Smooth muscle cell (in vitro differentiated cells): ENCODE measurements at regions not wholly inside any gene's neighbourhood (a gene's known extent, or its start where the extent isn't known, plus 50 kb on each side); places are given as distances from the start of the nearest gene placed in this dataset.

Source experiments
- DNase-seq: peaks from one replicate; lab custom pipeline; 2025; ENCODE audit not compliant: unreplicated experiment; lab: John Stamatoyannopoulos, UW
- H2AFZ ChIP-seq: fragments of 200-600 bp; sonication (generic); 2 replicates; pipeline ENCODE4 v1.6.0; 2016; ENCODE audit warnings: antibody characterized with exemption, low read depth, mild to moderate bottlenecking
- H3F3A ChIP-seq: fragments of 200-600 bp; sonication (generic); 2 replicates; pipeline ENCODE4 v1.6.0; 2017; ENCODE audit warnings: antibody characterized with exemption, low read depth
- H3K27ac ChIP-seq: fragments of 200-600 bp; sonication (generic); 2 replicates; pipeline ENCODE4 v1.5.1; 2016; ENCODE audit warnings: low read depth, mild to moderate bottlenecking
- H3K27me3 ChIP-seq: fragments of 200-600 bp; sonication (generic); 2 replicates; pipeline ENCODE4 v1.6.1; 2016; ENCODE audit warnings: low read depth, mild to moderate bottlenecking
- H3K36me3 ChIP-seq: fragments of 200-600 bp; sonication (generic); 2 replicates; pipeline ENCODE4 v1.5.1; 2016; ENCODE audit warnings: low read depth
- H3K4me1 ChIP-seq: fragments of 200-600 bp; sonication (generic); 2 replicates; pipeline ENCODE4 v1.5.1; 2016; ENCODE audit warnings: low read depth
- H3K4me2 ChIP-seq: fragments of 200-600 bp; sonication (generic); 2 replicates; pipeline ENCODE4 v1.6.0; 2016; ENCODE audit warnings: mild to moderate bottlenecking
- H3K4me3 ChIP-seq: fragments of 200-600 bp; sonication (generic); 2 replicates; pipeline ENCODE4 v1.5.1; 2016; ENCODE audit warnings: mild to moderate bottlenecking
- H3K79me2 ChIP-seq: fragments of 200-600 bp; sonication (generic); 2 replicates; pipeline ENCODE4 v1.6.0; 2016; ENCODE audit warnings: low read depth, mild to moderate bottlenecking
- H3K9ac ChIP-seq: fragments of 200-600 bp; sonication (generic); 2 replicates; pipeline ENCODE4 v1.6.0; 2016; ENCODE audit warnings: low read depth
- H3K9me3 ChIP-seq: fragments of 200-600 bp; sonication (generic); replicated peaks from 2 replicates; pipeline ENCODE4 v1.5.1; 2016; ENCODE audit warnings: low read depth
- H4K20me1 ChIP-seq: fragments of 200-600 bp; sonication (generic); 2 replicates; pipeline ENCODE4 v1.6.0; 2016; ENCODE audit warnings: low read depth
- CTCF ChIP-seq: fragments of 200-600 bp; sonication (generic); IDR thresholded peaks from 2 replicates; pipeline ENCODE4 v1.5.1; 2017; ENCODE audit warnings: borderline replicate concordance, mild to moderate bottlenecking, antibody characterized with exemption; ENCODE audit not compliant: insufficient read depth, poor library complexity, severe bottlenecking
- WGBS: methylation state at CpG from one replicate; pipeline ENCODE4 v1.1.7; 2016; ENCODE audit warnings: low lambda C conversion rate; 5-methylcytosine and 5-hydroxymethylcytosine counted together

DNA sequence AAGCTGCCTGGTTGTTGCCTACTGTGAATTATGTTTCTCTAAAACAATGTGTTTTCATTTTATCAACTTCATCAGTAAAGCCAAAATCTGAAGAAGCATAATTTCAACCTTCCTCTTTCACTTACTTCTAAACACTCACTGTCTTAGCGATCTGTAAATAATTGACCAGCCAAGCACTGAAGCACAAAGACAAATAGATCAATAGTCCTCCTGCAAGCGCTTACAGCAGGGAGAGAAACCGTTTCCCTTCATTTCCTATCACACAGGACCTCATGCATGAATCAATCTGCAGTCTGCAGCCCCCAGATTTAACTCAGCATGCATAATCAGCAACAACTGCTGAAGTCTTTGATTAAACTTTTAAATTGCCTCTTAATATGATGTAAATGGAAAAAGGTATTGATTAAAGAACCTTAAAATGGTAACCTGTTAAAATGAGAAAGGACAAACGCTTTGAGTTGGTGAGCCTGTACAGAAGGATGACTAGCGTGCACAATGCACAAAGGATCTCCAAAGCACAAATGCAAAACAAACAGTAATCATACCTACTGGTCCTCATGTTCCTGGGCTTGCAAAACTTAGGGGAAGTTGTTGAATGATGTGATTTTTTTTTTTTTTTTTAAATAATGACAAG is 370.2 kb upstream of the ZNF385D start:
- no peak overlapping the region for H3K4me2 ChIP-seq
- H3K27ac ChIP-seq: no peak overlapping the region
- H3K9ac ChIP-seq: no peak overlapping the region
- no peak overlapping the region for H2AFZ ChIP-seq
- WGBS: 82% methylated on average over 5 of the region's 5 CpGs
- no peaks in the 10 kb centered on the region for H3K27me3 ChIP-seq
- no peak for DNase-seq
- no peak for TF ChIP-seq CTCF
- no peaks in the 10 kb centered on the region for H3F3A ChIP-seq
- H3K79me2 ChIP-seq: no peaks in the 10 kb centered on the region
- no peaks in the 10 kb centered on the region for H3K36me3 ChIP-seq
- no peaks in the 10 kb centered on the region for H3K9me3 ChIP-seq
- H3K4me1 ChIP-seq: no peaks in the 10 kb centered on the region
- H3K4me3 ChIP-seq: no peak overlapping the region
- no peaks in the 10 kb centered on the region for H4K20me1 ChIP-seq

DNA sequence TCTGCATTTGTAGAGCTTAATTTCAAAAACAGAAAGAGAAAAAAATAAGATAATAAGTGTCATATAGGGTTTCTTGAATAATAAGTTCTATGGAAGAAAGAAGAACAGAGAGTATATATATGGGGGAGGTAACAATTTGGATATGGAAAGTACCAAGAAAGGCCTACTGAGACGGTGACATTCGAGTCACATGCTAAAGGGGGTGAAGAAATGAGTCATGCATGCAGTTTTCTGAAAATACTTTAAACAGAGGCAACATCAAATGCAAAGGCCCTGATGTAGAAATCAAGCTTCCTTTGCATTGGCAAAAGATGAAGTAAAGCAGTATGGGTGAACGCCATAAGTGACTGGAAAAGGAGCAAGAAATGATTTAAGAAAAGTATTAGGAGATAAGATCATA is 371.6 kb upstream of the ZNF385D start:
- H2AFZ ChIP-seq: no peak overlapping the region
- no peak overlapping the region for H3K27ac ChIP-seq
- no peak for DNase-seq
- H3K79me2 ChIP-seq: no peaks in the 10 kb centered on the region
- no peak overlapping the region for H3K4me2 ChIP-seq
- no peaks in the 10 kb centered on the region for H4K20me1 ChIP-seq
- H3F3A ChIP-seq: no peaks in the 10 kb centered on the region
- H3K9me3 ChIP-seq: no peaks in the 10 kb centered on the region
- no peaks in the 10 kb centered on the region for H3K27me3 ChIP-seq
- H3K9ac ChIP-seq: no peak overlapping the region
- no peaks in the 10 kb centered on the region for H3K36me3 ChIP-seq
- WGBS: 80% methylated on average over 3 of the region's 3 CpGs
- H3K4me1 ChIP-seq: no peaks in the 10 kb centered on the region
- TF ChIP-seq CTCF: no peak
- H3K4me3 ChIP-seq: no peak overlapping the region

GRCh38 chr3:22129101-22129500 is 378.1 kb upstream of the ZNF385D start:
- Histone ChIP-seq H3K4me2 (no peak overlapping the region), H4K20me1 (no peaks in the 10 kb centered on the region), H3K4me3 (no peak overlapping the region), H3F3A (no peaks in the 10 kb centered on the region), H3K27me3 (no peaks in the 10 kb centered on the region), H2AFZ (no peak overlapping the region), H3K9me3 (no peaks in the 10 kb centered on the region), H3K36me3 (no peaks in the 10 kb centered on the region), H3K9ac (no peak overlapping the region), H3K79me2 (no peaks in the 10 kb centered on the region), H3K4me1 (no peaks in the 10 kb centered on the region), H3K27ac (peak overlapping the region; percentile 61)
- DNase-seq: no peak
- 88% methylated on average over 2 of the region's 2 CpGs for WGBS
- TF ChIP-seq CTCF: no peak

GRCh38 chr3:22141769-22142168 is 390.8 kb upstream of the ZNF385D start:
- H3K9ac ChIP-seq: no peak overlapping the region
- H3K79me2 ChIP-seq: no peaks in the 10 kb centered on the region
- no peaks in the 10 kb centered on the region for H3K4me1 ChIP-seq
- H2AFZ ChIP-seq: no peak overlapping the region
- H3K27me3 ChIP-seq: no peaks in the 10 kb centered on the region
- no peak overlapping the region for H3K4me3 ChIP-seq
- no peaks in the 10 kb centered on the region for H3K9me3 ChIP-seq
- WGBS: 60% methylated on average over 2 of the region's 2 CpGs
- no peaks in the 10 kb centered on the region for H3K36me3 ChIP-seq
- H3K4me2 ChIP-seq: no peak overlapping the region
- no peak for DNase-seq
- no peaks in the 10 kb centered on the region for H3F3A ChIP-seq
- no peaks in the 10 kb centered on the region for H4K20me1 ChIP-seq
- no peak for TF ChIP-seq CTCF
- no peak overlapping the region for H3K27ac ChIP-seq
